ENCODE measurements at regions not wholly inside any gene's neighbourhood (a gene's known extent, or its start where the extent isn't known, plus 50 kb on each side); places are given as distances from the start of the nearest gene placed in this dataset.

DNA sequence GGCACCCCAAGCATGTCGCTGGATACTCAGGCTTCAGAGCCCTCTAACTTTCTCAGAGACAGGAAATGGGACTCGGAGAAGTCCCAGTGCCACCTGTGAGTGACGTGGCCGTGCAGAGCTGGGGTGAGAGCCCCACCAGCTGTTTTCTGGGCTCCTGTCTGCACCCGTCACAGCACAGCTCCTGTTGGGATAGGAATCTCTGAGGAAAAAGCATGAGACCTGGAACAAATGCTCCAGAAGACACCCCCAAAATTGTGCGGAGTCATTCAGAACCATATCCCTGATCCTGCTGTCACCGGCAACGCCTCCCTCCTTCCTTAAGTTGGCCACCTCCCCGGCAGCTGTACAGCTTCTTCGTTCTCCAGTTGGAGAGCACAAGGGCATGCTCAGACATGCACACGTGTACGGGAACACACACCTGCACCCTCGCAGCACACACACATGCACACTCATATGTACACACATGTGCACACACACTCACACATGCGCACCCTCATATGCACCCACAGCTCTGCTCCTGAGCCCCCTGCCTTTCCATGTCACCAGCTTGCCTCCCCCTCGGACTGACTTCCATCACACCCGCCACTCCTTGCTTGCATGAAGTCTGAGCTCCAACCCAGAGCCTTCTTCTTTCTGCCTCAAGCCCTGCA lies 1430.0 kb downstream of the BRD1 start:
- DNase-seq: no peak

DNA sequence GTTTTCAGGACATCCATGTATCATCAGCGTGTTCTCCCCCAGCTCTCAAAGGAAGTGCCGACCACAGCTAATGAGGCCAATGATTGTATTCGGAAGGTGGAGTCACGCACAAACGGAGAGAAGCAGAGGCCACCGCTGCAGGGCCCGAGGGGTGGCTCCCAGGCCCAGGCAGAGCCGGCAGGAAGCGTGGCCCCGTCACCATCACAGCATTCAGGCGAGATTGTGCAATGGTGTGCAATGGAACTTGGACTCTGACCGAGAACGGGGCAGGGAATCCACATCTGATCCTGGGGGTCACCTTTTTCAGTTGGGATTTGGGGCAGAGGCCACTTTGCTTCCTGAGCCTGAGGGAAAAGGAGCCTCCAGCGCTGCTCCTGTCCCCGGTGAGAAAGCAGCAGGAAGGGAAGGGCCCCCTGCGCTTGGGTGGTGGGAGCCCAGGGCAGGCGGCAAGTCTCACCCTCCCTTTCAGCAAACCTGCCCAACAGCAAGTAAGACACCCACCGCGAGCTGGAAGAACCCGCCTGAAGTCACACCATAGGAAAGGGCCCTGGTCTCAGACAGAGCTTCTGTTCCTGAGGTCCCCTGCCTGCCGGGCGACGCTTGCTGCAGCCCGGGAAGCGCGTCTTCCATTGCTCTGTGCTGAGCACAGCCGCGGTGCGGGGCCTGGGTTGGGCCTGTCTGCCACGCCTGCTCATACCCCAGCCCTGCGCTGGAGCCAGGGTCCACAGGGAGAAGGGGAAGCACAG lies 1430.7 kb downstream of the BRD1 start:
- no peak for DNase-seq

DNA sequence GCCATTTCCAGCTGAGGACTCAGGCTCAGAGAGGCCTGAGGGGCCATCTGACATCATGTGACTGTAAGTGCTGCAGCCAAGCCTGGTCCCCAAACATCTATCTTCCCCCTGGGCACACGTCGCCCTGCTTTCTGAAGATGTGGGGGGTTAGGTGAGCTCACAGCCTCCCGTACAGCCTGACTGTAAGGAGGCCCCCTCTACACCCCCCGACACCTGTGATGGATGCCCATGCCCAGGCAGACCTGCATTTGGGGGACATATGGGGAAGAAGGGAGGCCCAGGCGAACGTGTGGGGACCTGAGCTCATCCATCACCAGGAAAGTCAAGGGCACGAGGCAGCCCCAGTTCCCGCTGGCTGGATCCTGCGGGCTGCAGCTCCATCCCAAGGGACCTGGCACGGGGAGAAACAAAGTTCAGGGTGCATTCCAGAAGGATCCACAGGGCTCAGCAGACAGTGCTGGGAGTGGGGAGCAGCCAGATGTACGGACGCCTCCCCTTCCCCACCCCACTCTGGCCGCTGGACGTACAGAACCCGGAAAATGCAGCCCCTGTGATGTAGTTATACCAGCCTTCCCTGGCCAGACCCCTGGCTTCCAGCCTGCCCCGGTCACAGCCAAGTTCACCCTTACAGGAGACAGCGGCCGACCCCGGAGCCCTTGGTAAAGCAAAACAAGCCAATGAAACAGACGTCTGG lies 1431.4 kb downstream of the BRD1 start:
- no peak for DNase-seq

DNA sequence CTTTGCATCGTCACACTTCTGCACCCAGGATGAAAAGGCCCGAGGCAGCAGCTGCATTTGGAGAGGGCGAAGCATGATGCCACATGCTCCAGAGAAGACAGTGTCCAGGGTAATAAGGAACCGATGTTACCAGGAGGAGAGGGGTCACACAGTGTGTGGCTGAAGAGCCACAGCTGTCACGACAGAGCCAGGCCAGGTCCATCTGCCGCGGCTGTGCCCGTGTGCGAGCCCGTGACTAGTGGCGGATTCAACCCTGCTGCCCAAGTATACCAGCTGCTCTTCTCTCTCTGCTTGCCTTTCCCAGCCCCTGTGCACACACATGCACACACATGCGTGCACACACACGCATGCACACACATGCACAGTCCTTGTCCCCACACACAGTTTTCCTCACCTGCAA lies 1432.5 kb downstream of the BRD1 start:
- DNase-seq: no peak

DNA sequence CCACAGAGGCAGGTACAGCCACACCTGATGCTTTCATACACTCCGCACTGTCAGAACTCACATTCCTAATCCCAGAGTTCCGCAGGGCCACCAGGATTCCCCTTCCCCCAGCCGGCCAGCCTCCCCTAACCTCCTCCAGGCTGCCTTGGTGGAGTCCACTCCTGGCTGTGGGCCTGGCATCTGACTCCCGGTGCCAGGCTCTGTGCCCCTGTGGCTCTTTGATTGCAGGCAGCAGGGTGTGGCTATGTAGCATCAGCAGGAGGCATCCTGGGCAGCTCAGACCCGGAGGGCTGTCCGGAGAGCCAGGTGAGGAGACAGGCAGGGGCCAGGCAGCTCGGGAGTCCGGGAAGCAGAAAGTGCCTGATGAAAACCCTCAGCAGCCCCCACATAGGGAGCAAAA lies 1432.9 kb downstream of the BRD1 start:
- DNase-seq: no peak

DNA sequence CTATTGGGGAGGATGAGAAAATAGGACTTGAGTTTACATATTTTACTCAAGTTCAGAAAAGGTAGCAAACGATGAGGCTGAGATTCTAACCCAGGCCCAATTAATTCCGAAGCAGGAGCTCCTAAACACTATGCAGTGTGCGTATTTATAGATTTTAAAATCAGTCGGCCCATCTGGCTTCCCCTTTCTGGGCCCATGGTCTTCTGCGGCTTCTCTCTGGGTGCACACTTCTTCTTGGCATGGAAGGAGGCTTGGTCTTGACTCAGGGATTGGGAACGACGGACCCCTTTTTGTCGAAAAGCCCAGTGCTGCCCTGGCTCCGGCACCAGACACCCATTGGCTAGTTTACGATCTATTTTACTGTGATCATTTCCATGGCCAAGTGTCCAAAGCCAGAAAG lies 1433.8 kb downstream of the BRD1 start:
- no peak for DNase-seq

DNA sequence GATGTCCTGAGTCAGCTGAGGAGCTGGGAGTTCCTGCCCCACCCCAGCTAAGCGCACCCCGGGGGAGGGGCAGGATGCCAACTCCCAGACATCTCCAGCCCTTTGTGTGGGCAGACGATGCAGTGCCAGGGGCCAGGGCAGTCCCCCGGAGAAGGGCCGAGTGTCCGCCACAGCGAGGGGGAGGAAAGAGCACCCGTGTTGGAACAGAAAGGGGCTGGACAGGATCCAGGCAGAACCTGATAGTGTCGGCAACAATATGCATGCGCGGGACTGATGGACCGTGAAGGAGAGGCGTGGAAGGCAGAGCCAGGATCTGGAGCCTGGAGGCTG lies 1434.7 kb downstream of the BRD1 start:
- no peak for DNase-seq

DNA sequence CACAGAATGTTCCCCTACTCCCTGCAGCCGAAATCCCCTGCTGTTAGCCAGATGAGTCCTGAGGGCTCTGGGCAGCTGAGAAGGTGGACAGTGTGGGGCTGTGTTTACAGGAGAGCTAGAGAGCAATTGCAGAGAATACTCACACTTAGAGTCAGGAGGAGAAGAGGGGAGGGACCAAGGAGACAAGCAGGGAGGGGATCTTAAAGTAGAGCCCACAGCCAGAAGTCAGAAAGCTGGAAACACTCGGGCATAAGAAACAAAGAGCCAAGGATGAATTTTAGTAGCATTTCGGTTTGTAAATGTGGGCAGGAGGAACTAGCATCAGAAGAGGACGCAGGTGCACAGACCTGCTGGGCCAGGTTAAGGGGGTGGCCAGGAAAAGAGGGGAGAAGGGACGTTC lies 1435.9 kb downstream of the BRD1 start:
- no peak for DNase-seq

DNA sequence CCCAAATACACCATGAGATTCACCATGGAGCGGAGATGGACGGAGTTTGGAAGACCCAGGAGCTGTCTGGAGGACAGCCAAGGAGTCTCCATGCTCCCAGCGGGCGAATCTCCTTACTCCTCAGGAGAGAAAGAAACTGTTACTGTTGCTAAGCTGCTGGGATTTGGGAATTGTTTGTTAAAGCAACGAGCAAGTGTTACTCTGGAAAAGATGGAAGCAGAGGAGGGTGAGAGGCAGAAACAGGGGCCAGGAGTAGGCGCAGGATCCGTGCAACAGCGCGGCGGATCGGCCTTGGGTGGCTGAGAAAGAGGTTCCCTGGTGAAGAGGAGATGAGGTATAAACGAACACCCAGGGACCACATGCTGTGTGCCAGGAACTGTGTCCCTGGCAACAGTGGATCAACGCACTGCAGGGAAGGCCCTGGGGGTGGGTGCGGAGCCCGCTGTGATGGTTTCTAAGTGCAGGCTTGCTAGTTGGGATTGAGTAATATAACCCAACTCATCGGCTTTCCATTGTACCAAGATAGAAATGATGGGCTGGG lies 1436.4 kb downstream of the BRD1 start:
- DNase-seq: no peak

DNA sequence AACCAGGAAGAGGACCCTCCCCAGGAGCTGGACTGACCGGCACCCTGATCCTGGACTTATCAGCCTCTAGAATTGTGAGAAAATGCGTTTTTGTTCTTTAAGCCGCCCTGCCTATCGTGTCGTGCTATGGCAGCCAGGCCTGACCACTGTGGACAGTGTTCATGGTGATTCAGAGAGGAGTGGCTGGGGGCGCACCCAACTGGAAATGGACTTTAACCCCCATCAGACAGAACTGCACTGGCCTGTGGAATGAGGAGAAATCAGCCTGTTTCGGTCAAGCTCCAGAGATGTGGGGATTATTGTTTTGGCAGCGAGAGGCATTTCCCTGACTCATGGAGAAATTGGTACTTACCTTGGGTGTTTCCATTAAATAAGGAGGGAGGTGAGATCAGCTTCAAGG lies 1437.8 kb downstream of the BRD1 start:
- no peak for DNase-seq

DNA sequence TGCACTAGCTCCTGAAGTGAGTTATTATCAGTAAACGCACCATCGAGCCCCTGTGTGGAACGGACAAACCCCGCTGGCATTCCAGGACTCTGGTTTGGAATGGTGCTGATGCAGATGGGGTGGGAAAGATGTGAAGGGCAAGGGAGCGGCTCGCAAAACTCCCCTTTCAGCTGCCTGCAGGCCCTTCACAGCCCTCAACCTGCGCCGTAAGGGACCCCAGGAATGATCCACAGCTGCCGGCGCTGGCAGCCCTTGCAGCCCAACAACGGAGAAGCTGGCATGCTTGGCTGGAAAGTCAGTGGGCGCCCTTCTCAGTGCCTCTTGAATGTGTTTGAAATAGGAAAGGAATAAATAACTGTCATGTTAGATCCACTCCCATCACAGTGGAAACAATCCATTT lies 1445.5 kb downstream of the BRD1 start:
- no peak for DNase-seq

DNA sequence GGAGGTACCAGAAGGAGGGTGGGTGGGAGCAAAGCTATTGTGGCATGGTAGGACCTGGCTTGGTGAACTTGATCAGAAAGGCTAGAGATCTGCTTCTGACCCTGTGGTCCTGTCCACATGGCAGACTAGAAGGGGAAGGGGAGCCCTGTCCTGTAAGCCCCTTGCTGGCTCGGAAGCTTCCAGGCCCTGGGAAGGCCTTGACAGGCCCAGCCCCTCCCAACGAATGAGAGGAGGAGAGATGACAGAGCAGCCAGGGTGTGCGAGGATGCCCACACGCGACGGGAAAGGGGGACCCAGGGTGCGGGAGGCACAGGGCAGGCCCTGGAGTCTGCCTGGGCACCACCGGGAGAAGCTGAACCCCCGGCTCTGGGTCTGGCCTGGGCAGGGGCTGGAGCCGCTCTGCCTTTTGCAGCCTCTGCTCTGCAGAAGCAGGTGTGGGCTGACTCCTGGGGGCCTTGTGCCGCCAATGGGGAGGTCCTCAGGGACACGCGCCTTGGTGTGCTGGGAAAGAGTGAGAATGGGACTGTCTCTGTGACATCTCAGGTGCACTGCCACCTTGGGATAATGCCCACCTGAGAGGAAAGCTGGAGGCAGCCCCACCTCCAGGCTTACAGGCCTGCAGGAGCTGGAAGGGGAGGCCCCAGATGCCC lies 1447.5 kb downstream of the BRD1 start:
- no peak for DNase-seq

DNA sequence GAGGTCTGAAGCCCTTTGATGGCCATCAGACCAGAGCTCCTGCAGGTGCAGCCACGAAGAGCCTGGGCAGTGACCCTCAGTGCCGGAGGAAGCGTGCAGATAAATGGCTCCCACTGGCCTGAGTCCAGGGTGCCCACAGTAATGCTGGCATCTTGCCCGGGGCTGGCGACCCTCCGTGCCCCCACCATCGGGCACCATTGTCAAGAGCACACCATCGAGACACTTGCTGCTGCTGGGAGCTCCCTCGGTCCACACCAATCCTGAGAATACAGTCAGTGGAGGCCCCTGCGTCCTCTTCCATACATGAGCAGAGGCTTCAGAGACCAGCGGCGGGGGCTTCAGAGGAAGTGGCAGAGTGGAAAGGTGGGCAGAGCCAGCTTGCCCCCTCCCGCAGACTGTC lies 1448.3 kb downstream of the BRD1 start:
- no peak for DNase-seq

DNA sequence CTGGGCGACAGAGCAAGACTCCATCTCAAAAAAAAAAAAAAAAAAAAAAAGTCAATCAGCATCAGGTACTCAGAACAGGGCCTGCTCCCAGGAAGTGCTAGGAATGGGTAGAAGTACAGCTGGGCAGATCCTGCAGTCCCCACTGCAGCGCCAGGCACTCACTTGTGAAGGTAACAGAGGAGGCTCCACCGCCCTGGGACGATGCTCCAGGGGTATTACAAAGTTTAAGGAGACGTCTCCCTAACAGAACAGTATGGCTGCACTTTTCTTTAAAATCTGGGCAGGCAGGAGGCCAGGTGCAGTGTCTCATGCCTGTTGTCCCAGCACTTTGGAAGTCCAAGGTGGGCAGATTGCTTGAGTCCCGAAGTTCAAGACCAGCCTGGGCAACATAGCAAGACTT lies 1449.0 kb downstream of the BRD1 start:
- no peak for DNase-seq

DNA sequence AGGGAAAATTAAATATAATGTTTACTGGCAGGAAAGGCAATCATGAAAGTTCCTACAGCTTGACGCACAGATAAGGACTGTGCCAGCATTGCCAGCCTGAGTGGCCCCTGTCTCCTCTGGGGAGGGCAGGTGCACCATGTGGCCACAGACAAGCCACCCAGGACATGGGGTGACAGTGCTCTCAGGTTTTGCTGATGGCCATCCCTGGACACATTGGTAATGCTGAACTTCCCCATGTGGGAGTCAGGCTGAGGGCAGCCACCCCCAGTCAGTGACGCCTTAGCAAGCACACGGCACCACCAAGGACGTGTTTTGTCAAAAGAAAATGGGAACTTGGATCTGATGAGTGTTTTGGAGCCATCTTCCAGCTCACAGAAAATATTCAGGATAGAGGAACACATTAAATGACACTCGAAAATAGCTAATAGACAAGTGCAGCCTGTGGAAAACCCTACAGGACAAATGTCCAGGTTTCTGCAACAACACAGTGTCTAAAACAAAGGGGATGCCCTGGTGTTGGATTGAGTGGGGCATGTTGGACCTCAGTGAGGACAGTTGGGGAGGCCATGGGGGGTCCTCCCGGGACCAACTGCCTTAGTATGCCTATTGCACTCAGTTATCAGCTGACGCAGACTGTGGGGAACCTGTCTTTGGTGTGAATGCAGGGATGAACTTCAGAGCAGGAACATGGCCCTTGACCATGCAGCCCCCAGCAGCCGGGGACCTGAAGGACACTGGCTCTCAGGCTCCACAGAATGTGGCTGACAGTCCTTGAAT lies 1450.5 kb downstream of the BRD1 start:
- no peak for DNase-seq

DNA sequence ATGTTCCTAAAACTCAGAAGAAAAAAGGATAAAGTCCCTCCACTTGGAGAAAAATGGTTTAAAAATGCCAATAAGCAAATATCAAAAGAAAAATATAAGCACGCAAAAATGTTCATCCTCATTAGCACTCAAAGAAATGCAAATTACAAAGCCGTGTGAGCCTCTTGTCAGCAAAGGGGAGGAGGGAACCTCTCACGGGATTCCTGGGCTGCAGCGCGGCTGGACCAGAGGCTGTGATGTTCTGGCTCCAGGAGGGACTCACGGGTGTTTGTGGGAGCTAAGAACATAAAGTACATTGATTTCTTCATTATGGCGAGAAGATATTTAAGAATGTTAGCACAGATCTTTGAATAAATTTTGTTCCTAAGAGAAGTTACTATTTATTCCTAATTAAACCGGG lies 1451.2 kb downstream of the BRD1 start:
- no peak for DNase-seq

DNA sequence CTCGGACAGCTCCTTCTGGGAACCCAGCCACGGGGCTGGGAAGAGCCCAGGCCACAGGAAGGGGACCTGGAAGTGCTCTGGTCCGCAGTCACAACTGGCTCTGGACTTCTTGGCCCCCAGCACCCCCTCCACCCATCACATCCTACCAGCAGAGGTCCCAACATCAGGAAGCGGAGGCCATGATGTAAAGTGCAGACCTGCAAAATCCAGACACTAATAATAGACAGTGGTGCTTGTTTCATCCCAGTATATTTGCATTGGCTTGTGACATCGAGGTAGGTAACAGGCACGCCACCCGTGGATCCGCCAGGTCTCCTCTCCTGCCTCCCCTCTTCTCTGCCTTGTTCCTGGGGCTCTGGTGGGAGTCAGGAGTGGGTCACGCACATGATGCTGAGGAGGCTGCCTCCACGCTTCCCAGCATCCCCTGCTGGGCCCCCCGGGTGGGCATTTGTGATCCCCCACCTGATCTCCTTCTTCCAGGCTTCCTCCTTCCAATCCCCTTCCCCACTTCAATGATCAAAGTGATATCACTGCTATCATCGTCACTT lies 1454.0 kb downstream of the BRD1 start:
- no peak for DNase-seq

DNA sequence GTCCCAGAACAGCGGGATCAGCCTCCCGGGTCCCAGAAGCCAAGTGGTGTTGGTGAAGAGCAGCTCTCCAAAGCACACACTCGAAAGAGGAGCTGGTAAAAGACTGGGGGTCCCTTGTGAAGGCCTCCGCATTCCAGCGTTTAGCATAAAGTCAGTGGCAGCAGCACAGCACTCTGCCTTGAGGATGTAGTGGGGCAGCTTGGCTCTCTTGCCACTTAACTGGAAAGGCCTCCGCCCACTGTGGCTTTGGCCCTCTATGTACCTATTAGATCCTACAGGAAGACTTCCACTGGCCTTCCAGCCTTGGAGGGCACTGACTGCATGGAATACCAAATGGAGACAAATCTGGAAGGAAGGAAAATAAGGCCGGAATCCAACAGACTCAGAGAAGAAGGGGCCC lies 1455.3 kb downstream of the BRD1 start:
- no peak for DNase-seq

DNA sequence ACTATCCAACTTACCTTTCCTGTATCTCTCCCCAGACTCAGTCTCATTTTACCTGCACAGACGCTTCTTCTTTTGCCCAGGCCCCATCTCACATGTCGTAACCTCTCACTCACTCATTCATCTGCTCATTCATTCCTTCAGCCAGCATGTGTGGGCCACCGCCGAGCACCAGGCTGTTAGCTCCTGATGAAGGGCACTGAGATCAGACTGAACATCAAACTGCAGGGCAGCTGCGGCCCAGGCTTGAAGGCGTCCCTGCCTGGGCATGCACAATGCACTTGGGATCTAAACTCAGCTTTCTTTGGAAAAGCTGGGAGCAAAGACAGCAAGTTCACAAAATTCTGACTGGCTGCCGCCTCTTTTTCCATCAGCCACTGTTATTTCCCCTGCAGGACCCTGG lies 1456.3 kb downstream of the BRD1 start:
- no peak for DNase-seq

DNA sequence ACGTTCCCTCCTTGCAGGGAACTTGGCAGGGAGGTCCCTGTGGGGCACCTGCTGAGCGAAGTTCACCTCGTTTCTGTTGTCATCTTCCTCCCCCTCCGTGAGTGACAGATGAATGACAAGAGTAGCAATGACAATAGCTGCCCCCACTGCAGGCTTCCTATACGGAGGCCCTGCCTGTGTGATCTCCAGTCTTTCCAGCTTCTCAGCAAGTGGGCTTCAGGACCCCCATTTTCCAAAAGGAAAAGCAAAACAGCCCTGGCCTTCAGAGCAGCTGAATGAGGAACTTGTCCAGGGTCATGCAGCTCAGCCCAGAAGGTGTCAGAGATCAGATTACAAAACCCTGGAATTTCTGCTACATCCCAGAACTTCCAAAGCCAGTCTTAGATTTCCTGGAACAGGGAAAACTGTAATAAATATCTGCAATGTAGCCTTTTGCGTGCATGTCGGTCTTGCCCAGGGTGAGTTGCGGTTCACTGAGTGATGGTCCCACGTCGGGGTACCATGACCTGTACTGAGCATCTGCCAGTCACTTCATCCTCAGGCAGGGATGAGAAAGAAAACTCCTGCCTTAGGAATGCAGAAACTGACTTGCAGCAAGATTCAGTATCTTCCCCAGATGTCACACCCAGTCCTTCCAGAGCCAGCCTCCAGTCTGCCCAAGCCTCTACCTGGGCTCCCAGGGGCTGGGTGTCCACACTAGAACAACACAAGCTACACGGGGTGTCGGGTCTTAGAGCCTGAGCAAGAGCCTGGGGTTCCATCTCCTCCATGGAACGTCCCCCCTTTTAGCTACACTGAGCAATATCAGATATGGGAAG lies 1457.0 kb downstream of the BRD1 start:
- DNase-seq: no peak

DNA sequence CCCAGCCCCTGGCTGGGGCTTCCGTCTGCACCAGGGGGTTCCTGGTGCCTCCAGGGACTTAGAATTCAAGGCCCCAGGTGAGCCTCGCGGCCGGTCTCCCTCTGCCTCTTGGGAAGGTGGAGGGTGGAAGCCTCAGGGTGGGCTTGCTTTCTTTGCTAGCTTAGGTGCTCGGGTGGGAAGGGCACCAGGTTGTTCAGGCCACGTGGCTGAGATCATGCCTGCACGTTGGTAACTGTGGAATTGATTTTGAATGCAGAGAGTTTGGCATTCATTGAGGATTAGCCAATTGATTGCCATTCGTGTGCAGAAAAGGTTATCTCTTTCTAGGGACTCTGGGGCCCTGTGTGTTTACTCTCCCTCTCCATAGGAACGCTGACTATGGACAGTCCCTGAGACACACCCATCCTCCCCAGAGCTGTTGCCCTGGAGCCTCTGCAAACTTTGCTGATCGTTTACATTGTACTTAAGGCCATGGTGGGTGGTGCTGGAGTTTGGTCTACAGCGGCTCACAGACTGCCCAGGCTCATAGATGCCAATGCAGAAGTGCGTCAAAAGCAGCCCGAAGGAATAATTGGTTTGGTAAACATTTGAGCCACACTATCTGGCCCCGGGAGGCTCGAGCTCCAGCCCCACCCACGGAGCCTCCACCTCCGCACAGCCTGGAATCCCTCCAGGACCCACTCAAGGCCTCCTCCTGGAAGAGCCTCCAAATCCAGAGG lies 1457.7 kb downstream of the BRD1 start:
- no peak for DNase-seq

Measured in NCI-H1048 (cell line).